ENCODE measurements at regions not wholly inside any gene's neighbourhood (a gene's known extent, or its start where the extent isn't known, plus 50 kb on each side); places are given as distances from the start of the nearest gene placed in this dataset.

DNA sequence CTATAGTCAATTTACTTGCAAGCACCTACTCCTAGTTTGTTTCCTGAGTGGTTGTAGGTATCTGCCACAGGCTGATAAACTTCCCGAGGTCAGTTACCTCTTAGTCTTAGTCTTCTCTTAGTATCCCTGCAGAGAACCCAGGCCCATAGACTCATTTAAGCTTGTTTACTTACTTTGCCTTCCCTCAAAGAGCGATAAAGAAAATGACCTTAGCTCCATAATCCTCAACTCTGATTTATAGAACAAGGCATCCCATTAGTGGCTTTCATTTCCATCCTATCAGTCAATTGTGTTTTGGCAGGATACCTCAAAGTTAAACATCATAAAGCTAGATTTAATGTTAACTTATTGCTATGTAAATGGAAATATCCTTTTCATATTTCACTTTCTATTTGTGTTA, 119.7 kb downstream of the UCHL5 start:
- in situ Hi-C loops (cut with HindIII; ENCODE audit: low pct_ligation_motif_present, low pct_unique_long_range_greater_than_20kb, low sequenced_read_pairs): no loop called here

DNA sequence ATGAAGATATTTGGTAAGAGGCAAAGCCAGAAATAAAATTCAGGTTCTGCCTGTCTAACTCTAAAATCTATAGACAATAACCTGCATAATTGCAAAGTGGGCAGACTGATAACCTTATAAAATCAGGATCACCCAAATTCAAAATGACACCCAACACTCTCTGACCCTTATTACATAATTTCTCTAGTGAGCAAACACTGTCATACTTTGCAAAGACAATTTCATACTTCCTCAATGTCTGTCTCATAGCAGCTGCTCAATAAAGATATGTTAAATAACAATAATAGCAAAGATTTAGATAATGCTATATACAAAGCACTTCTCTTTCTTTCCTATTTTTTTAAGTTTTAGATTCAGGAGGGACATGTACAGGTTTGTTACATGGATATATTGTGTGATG, 118.5 kb downstream of the UCHL5 start:
- in situ Hi-C loops (cut with HindIII; ENCODE audit: low pct_ligation_motif_present, low pct_unique_long_range_greater_than_20kb, low sequenced_read_pairs): no loop called here
- no peak for DNase-seq

More for the DNA sequence above, 119.7 kb downstream of the UCHL5 start:
- DNase-seq: no peak

DNA sequence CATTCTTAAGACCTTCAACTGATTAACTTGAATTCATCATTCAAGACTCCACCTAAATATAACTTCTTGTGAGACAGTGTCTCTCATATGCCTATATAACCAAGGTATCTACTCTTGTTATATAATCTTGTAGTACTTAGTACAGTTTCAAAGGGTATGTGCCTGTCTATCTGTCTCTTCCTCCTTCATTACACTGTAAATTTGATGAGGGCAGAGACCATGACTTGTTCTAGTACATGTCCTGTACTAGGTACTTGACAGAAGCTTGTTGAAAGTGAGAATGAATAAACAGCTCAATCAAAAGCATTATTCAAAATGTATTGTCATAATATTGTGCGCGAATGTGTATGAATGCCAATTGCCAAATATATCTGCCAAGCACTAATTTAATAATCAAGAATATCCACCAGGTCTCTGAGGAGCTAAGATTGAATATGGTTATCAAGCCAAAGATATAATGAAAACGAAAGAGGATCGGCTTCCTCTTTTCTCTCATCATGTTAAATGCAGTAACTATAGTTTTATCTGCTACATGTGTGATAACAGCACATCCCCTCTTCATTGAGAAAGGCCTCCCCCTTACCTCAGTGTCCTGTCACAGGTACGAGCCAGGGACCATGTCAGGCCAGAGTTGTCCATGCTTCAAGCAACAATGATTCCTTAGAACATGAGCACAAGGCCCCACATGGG, 117.3 kb downstream of the UCHL5 start:
- in situ Hi-C loops (cut with HindIII; ENCODE audit: low pct_ligation_motif_present, low pct_unique_long_range_greater_than_20kb, low sequenced_read_pairs): no loop called here
- no peak for DNase-seq

DNA sequence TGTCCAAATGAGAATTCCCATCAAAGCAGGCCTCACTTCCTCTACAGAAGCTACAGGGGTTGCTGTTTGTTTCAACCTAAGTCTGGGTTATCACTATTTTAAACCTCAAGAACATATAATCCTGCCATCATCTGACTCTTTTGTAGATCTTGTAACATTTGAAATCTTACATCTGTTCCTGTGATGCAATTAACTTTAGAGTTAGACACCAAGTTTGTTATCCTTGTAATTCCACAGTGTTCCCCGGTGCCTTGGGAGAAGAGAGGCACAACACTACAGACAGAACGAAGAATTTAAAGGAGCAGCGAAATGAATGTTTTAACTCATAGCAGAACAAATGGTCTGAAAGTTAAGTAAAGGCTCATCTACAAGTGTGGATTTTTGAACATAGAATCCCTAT, 116.1 kb downstream of the UCHL5 start:
- no peak for DNase-seq
- in situ Hi-C loops (cut with HindIII; ENCODE audit: low pct_ligation_motif_present, low pct_unique_long_range_greater_than_20kb, low sequenced_read_pairs): no loop called here

DNA sequence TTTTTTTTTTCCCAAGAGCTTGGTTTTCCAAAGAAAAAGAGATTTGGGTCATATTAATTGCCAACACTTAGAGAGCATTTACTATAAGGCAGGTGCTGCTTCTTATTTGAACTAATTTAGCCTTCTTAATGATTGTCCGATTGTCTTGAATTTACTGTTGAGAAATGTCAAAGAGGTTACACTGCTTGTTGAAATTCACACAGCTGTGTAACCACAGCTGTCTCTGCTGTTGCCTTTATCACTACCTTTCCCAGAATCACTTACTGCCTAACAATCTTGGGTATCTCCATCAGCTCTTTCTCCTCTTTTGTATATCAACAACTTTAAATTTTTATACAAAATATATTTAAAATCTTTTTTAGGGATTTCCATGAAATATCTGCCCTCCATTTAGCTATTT, 115.6 kb downstream of the UCHL5 start:
- no peak for DNase-seq
- in situ Hi-C loops (cut with HindIII; ENCODE audit: low pct_ligation_motif_present, low pct_unique_long_range_greater_than_20kb, low sequenced_read_pairs): no loop called here

DNA sequence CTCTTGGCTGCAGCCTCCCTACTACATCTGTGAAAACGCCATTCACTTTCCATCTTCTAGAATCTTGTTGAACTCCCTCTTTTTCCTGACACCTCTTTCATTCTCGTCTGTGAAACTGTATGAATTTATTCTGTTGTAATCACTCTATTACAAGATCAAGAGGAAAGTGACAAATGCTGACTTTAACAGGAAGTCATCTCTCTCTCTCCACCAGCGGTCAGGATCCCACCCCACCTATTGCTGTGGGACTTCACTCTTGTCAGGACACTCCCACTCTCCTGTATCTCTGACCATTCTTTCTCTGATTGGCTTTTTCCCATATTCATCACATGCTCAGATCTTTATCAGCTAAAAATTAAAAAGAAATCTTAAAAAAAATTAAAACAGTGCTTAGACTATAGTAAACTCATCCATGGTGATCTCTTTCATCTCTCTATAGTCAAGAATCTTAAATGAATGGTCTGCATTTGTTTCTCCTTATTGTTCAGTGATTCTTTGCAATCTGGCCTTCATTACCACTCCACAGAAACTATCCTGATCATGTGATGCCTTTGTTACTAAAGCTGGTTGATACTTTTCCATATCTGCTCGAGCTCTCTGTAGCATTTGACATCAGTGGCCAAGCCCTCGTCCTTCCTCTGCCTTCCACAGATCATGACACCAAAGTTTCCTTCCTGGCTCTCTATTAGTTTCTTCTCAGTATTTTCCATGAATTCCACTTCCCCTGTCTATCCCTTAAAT, 113.6 kb downstream of the UCHL5 start:
- in situ Hi-C loops (cut with HindIII; ENCODE audit: low pct_ligation_motif_present, low pct_unique_long_range_greater_than_20kb, low sequenced_read_pairs): no loop called here
- no peak for DNase-seq

DNA sequence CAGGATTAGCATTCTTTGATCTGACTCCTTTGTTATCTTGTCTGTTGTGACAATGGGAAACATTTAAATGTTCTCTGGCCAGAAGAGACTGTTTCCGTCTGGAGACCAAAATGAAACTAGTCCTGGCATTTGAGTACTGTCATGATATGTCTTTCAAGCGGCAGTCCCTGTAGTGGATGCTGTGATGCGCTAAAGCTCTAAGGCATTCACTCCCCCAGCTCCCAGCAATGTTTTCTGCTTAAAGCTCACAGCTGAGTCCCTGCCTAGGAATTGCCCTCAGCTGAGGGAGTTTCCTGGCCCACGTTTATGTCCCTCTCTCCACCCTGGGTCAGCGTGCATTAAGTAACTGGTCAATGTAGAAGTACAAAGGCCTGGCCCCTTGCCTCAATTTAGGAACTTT, 109.4 kb downstream of the UCHL5 start:
- no peak for DNase-seq
- in situ Hi-C loops (cut with HindIII; ENCODE audit: low pct_ligation_motif_present, low pct_unique_long_range_greater_than_20kb, low sequenced_read_pairs): no loop called here

DNA sequence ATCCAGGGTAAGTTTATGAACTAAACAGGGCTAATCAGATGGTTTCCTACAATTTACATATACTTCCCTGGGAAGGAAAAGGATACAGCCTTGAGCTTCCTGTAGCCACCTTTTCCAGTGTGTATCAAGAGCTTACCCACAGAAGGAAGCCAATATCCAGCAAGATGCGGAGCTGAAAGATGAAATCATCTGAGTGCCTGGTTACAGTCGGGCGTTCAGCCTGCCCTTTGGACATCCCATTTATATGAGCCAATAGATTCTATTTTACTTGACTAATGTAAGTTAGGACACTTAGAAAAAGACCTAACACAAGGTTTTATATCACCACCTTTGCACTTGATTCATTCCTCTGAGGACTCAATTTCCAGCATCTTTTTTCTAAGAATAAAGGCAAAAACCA, 108.2 kb downstream of the UCHL5 start:
- DNase-seq: no peak
- in situ Hi-C loops (cut with HindIII; ENCODE audit: low pct_ligation_motif_present, low pct_unique_long_range_greater_than_20kb, low sequenced_read_pairs): no loop called here

DNA sequence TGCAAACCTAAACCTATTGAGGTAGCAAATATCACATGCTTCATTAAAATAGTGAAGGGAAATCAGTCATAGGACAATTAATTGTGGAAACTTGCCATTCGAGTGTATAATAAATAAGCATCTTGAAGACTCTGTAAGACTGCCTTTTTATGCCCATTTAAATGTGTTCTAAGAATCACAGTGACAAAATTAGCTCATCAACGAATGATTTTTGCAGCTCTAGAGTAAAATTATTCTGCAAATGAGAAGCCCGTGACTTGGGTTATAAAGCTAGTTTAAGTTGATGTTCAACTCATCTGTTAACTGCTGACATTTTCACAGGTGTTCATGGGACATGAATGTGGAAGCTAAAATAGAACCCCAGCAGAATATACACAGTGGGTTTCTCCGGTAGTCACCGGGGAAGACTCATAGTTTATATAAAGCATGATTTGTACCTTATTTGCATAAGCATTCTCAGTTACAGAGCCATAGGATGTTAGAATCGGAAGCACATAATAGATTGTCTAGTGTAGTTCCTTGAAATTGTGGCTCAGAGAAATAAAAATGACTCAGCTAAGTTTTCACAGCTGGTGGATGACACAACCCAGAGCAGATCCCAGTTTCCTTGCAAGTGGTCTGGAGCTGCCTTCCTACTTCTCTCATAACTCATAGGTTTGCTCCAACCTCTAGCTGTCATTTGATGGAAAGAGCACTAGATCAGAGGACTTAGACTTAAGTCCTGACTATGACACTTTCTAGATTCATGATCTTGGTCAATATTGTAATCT, 107.3 kb downstream of the UCHL5 start:
- peak; percentile 63 for DNase-seq
- in situ Hi-C loops (cut with HindIII; ENCODE audit: low pct_ligation_motif_present, low pct_unique_long_range_greater_than_20kb, low sequenced_read_pairs): no loop called here

DNA sequence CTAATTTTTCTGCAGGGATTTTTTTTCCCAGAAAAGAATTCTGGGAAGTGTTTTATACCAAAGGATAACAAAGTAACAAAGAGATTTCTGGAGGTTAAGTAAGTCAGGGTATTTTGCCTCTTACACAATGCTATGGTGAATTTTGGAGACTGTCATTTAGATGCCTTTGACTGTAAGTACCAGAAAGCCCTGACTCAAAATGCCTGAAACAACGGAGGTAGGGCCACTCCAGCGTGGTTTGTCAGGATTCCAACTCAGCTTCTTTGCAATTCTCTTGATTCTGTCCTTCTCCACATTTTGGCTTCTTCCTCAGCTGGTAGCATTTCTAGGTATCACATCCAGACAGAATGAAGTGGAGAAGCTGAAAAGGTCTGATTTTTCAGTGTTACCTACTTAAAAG, 106.5 kb downstream of the UCHL5 start:
- no peak for DNase-seq
- in situ Hi-C loops (cut with HindIII; ENCODE audit: low pct_ligation_motif_present, low pct_unique_long_range_greater_than_20kb, low sequenced_read_pairs): no loop called here

DNA sequence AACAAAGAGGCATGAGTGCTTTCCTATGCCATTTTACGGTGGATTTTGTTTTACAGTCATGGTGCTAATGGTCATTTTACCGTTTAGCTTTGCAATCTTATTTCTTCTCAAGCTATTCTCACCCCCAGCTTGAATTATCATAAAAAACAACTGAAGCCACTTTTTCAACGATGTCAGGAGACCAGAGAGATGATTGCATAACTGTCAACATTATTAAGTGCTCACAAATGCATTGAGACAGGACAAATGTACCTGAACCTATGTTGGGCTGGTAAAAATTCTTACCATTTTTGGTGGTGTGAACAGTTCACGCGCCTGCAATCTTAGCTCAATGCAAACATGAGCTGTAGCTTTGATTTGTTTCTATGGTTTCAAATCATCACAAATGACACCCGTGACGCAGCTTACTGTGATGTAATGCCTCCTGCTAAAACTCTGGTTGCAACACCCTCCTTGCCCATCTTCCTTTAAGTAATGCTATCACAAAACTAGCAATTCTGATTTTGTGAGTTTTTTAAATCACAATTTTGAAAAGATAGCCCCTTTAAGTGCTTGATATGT, 104.4 kb downstream of the UCHL5 start:
- in situ Hi-C loops (cut with HindIII; ENCODE audit: low pct_ligation_motif_present, low pct_unique_long_range_greater_than_20kb, low sequenced_read_pairs): no loop called here
- DNase-seq: no peak

DNA sequence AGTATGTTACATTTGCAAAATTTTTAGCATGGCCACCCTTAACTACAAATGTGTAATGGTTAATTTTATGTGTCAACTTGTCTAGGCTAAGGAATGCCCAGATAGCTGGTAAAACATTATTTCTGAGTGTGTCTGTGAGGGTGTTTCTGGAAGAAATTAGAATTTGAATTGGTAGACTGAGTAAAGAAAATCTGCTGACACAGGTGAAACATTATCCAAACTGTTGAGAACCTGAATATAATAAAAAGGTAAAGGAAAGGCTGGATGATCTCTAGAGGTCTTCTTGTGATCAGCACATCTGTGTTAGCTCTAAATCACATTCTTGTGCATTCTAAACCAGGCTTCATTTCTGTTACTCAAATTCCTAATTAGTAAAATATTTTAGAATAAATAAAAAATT, 100.8 kb downstream of the UCHL5 start:
- no peak for DNase-seq
- in situ Hi-C loops (cut with HindIII; ENCODE audit: low pct_ligation_motif_present, low pct_unique_long_range_greater_than_20kb, low sequenced_read_pairs): no loop called here

DNA sequence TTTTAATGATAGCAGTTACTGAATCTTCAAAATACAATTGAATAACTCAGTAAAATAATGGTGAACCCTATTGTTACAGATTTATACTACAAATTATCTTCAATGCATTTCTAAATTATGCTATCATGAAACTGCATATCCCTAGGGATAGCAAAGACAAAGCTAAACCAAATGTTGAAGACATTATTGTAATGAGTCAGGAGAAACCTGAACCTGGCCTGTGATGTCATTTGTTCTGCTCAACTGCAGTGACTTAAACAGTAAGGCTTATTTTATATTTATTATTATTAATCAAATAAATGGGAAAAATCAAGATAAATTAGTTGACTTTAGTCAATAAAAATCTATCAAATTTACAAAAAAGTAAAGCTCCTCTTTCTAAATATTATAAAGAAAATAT, 100.3 kb downstream of the UCHL5 start:
- in situ Hi-C loops (cut with HindIII; ENCODE audit: low pct_ligation_motif_present, low pct_unique_long_range_greater_than_20kb, low sequenced_read_pairs): no loop called here
- no peak for DNase-seq

DNA sequence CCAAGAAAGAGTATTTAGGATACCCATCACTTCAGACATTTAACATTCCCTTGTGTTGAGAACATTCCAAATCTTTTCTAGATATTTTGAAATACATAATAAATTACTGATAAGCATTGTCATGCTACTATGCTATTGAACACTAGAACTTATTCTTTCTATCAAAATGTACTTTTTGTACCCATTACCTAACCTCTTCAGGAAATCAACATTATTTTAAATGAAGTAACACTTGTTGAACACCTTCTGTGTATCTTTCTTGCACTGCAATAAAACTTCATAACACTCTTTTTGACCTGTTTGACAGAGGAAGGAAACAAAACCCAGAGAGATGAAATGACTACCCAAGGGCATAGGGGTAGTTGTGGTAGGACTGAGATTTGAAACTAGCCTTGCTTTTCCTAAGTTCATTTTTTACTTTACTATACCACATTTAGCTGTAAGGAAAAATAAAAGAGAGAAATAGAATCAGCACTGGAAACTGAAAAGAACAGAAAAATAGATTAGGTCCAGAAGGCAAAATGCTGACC, 99.4 kb downstream of the UCHL5 start:
- DNase-seq: no peak
- in situ Hi-C loops (cut with HindIII; ENCODE audit: low pct_ligation_motif_present, low pct_unique_long_range_greater_than_20kb, low sequenced_read_pairs): no loop called here

Measured in ACHN (cell line).